ENCODE measurements at regions not wholly inside any gene's neighbourhood (a gene's known extent, or its start where the extent isn't known, plus 50 kb on each side); places are given as distances from the start of the nearest gene placed in this dataset.
"Not testable (repeated sequence)": the region's sequence is repeated elsewhere in the genome, so short reads cannot be mapped to it uniquely, and the experiment has no call there.

DNA sequence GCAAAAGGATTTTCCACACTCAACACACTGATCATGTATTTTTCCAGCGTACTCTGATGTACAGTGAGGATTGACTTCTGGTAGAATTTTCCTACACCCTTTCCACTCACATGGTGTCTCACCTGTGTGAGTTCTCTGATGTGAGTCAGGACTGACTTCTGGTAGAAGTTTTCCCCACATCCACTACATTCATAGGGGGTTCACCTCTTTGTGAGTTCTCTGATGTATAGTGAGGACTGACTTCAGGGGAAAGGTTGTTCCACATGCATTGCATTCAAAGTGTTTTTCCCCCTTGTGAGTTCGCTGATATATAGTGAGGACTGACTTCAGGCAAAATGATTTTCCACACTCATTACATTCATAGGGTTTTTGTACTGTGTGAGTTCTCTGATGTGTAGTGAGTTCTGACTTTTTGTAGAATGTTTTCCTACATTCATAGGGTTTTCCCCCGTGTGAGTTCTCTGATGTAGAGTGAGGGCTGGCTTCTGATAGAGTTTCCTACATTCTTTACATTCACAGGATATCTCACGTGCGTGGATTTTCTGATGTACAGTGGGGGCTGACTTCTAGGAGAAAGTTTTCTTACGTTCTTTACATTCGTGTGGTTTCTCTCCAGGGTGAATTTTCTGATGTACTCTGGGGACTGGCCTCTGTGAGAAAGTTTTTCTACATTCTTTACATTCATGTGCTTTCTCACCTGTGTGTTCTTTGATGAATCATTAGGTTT, 146.5 kb downstream of the GLRX3 start:
- Histone ChIP-seq H2AFZ (ENCODE audit: control insufficient read depth, low read length) (no peak overlapping the region), H3K9me1 (ENCODE audit: control insufficient read depth, extremely low read depth, insufficient read depth, low read length) (no peaks in the 10 kb centered on the region), H3K4me2 (ENCODE audit: control insufficient read depth, extremely low read depth, insufficient read depth, low read depth, low read length) (no peak overlapping the region), H3K4me1 (ENCODE audit: control insufficient read depth, extremely low read depth, insufficient read depth, low read length) (no peaks in the 10 kb centered on the region), H4K20me1 (ENCODE audit: control insufficient read depth, extremely low read depth, insufficient read depth, low read length) (no peaks in the 10 kb centered on the region), H3K4me3 (ENCODE audit: control insufficient read depth in 2 of 3, extremely low read depth in 1 of 3, insufficient read depth in 2 of 3, low read depth in 1 of 3, low read length in 3 of 3) (no peak overlapping the region), H3K27ac (ENCODE audit: control insufficient read depth, insufficient read depth, low read length) (no peak overlapping the region), H3K9ac (ENCODE audit: control insufficient read depth, extremely low read depth, insufficient read depth, low read length) (no peak overlapping the region), H3K27me3 (ENCODE audit: control insufficient read depth, extremely low read depth, insufficient read depth, low read length) (no peaks in the 10 kb centered on the region), H3K79me2 (ENCODE audit: control insufficient read depth, insufficient read depth, low read length) (no peaks in the 10 kb centered on the region), H3K9me3 (ENCODE audit: control insufficient read depth, low read depth, low read length) (peaks cover 23% of the 10 kb centered on the region), H3K36me3 (ENCODE audit: control insufficient read depth in 2 of 2, extremely low read depth in 1 of 2, insufficient read depth in 2 of 2, low read length in 2 of 2) (no peaks in the 10 kb centered on the region)
- FAIRE-seq (no peak), DNase-seq (ENCODE audit: low read depth, low spot score) (no peak)
- dilution Hi-C loops (cut with MboI; ENCODE audit: extremely low pct_ligation_motif_present, low sequenced_read_pairs): no loop called here
- TF ChIP-seq EZH2 (IDR thresholded peaks at IDR 0.05; ENCODE audit: low read length): no peak
- TF ChIP-seq, protein P1, sequence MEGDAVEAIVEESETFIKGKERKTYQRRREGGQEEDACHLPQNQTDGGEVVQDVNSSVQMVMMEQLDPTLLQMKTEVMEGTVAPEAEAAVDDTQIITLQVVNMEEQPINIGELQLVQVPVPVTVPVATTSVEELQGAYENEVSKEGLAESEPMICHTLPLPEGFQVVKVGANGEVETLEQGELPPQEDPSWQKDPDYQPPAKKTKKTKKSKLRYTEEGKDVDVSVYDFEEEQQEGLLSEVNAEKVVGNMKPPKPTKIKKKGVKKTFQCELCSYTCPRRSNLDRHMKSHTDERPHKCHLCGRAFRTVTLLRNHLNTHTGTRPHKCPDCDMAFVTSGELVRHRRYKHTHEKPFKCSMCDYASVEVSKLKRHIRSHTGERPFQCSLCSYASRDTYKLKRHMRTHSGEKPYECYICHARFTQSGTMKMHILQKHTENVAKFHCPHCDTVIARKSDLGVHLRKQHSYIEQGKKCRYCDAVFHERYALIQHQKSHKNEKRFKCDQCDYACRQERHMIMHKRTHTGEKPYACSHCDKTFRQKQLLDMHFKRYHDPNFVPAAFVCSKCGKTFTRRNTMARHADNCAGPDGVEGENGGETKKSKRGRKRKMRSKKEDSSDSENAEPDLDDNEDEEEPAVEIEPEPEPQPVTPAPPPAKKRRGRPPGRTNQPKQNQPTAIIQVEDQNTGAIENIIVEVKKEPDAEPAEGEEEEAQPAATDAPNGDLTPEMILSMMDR (optimal IDR thresholded peaks at IDR 0.05 in 1 of 3, IDR thresholded peaks at IDR 0.05 in 1 of 3, conservative IDR thresholded peaks at IDR 0.05 in 1 of 3; ENCODE audit: extremely low read depth in 1 of 3, insufficient read depth in 2 of 3, low read length in 3 of 3): no peak

DNA sequence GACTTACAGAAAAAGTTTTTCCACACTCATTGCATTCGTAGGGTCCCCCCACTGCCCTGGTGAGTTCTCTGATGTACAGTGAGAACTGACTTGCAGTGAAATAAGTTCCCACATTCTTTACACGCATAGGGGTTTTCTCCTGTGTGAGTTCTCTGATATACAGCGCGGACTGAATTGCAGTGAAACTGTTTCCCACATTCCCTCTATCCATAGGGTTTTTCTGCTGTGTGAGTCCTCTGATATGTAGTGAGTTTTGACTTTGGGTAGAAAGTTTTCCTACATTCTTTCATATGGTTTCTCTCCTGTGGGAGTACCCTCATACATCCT, 147.0 kb downstream of the GLRX3 start:
- Histone ChIP-seq H3K79me2 (ENCODE audit: control insufficient read depth, insufficient read depth, low read length) (no peaks in the 10 kb centered on the region), H3K27ac (ENCODE audit: control insufficient read depth, insufficient read depth, low read length) (no peak overlapping the region), H2AFZ (ENCODE audit: control insufficient read depth, low read length) (no peak overlapping the region), H3K4me1 (ENCODE audit: control insufficient read depth, extremely low read depth, insufficient read depth, low read length) (no peaks in the 10 kb centered on the region), H3K9ac (ENCODE audit: control insufficient read depth, extremely low read depth, insufficient read depth, low read length) (no peak overlapping the region), H3K4me3 (ENCODE audit: control insufficient read depth in 2 of 3, extremely low read depth in 1 of 3, insufficient read depth in 2 of 3, low read depth in 1 of 3, low read length in 3 of 3) (no peak overlapping the region), H3K36me3 (ENCODE audit: control insufficient read depth in 2 of 2, extremely low read depth in 1 of 2, insufficient read depth in 2 of 2, low read length in 2 of 2) (no peaks in the 10 kb centered on the region), H3K4me2 (ENCODE audit: control insufficient read depth, extremely low read depth, insufficient read depth, low read depth, low read length) (no peak overlapping the region), H3K9me1 (ENCODE audit: control insufficient read depth, extremely low read depth, insufficient read depth, low read length) (no peaks in the 10 kb centered on the region), H3K9me3 (ENCODE audit: control insufficient read depth, low read depth, low read length) (peaks cover 24% of the 10 kb centered on the region), H4K20me1 (ENCODE audit: control insufficient read depth, extremely low read depth, insufficient read depth, low read length) (no peaks in the 10 kb centered on the region), H3K27me3 (ENCODE audit: control insufficient read depth, extremely low read depth, insufficient read depth, low read length) (no peaks in the 10 kb centered on the region)
- FAIRE-seq (no peak), DNase-seq (ENCODE audit: low read depth, low spot score) (no peak)
- dilution Hi-C loops (cut with MboI; ENCODE audit: extremely low pct_ligation_motif_present, low sequenced_read_pairs): no loop called here
- TF ChIP-seq, protein P1 (optimal IDR thresholded peaks at IDR 0.05 in 1 of 3, IDR thresholded peaks at IDR 0.05 in 1 of 3, conservative IDR thresholded peaks at IDR 0.05 in 1 of 3; ENCODE audit: extremely low read depth in 1 of 3, insufficient read depth in 2 of 3, low read length in 3 of 3): no peak
- no peak for TF ChIP-seq EZH2 (IDR thresholded peaks at IDR 0.05; ENCODE audit: low read length)

- H3K9me3 ChIP-seq (ENCODE audit: control insufficient read depth, low read depth, low read length); DNase-seq (ENCODE audit: low read depth, low spot score); H3K9me1 ChIP-seq (ENCODE audit: control insufficient read depth, extremely low read depth, insufficient read depth, low read length); H4K20me1 ChIP-seq (ENCODE audit: control insufficient read depth, extremely low read depth, insufficient read depth, low read length); dilution Hi-C loops (cut with MboI; ENCODE audit: extremely low pct_ligation_motif_present, low sequenced_read_pairs); H3K79me2 ChIP-seq (ENCODE audit: control insufficient read depth, insufficient read depth, low read length); FAIRE-seq; H3K27ac ChIP-seq (ENCODE audit: control insufficient read depth, insufficient read depth, low read length); H3K4me1 ChIP-seq (ENCODE audit: control insufficient read depth, extremely low read depth, insufficient read depth, low read length); H2AFZ ChIP-seq (ENCODE audit: control insufficient read depth, low read length); H3K9ac ChIP-seq (ENCODE audit: control insufficient read depth, extremely low read depth, insufficient read depth, low read length); H3K36me3 ChIP-seq (ENCODE audit: control insufficient read depth in 2 of 2, extremely low read depth in 1 of 2, insufficient read depth in 2 of 2, low read length in 2 of 2); H3K4me3 ChIP-seq (ENCODE audit: control insufficient read depth in 2 of 3, extremely low read depth in 1 of 3, insufficient read depth in 2 of 3, low read depth in 1 of 3, low read length in 3 of 3); H3K4me2 ChIP-seq (ENCODE audit: control insufficient read depth, extremely low read depth, insufficient read depth, low read depth, low read length); H3K27me3 ChIP-seq (ENCODE audit: control insufficient read depth, extremely low read depth, insufficient read depth, low read length): not testable (repeated sequence)
These were observed 159.6 kb downstream of the GLRX3 start for GRCh38 chr10:130295761-130296160.
